Liver (tissue), 3 donors: ENCODE measurements at regions not wholly inside any gene's neighbourhood (a gene's known extent, or its start where the extent isn't known, plus 50 kb on each side); places are given as distances from the start of the nearest gene placed in this dataset.

Experiments
- EGR1 ChIP-seq, 2 donors: IDR thresholded peaks; 2 replicates each; pipeline ENCODE4 v1.6.1; 2016 to 2018; ENCODE audit warnings: antibody characterized with exemption in 2 of 2, low read depth in 2 of 2
- FOXA1 ChIP-seq: IDR thresholded peaks from 2 replicates; pipeline ENCODE4 v1.6.1; 2016; ENCODE audit warnings: antibody characterized with exemption
- JUND ChIP-seq, 2 donors: IDR thresholded peaks; 2 replicates each; pipeline ENCODE4 v1.6.1; 2016; ENCODE audit warnings: antibody characterized with exemption in 2 of 2
- RAD21 ChIP-seq, 2 donors: IDR thresholded peaks; 2 replicates each; pipeline ENCODE4 v1.6.1; 2016; ENCODE audit warnings: antibody characterized with exemption in 2 of 2, mild to moderate bottlenecking in 2 of 2
- RXRA ChIP-seq, 2 donors: IDR thresholded peaks; 2 replicates each; pipeline ENCODE4 v1.6.1; 2017 to 2018; ENCODE audit warnings: antibody characterized with exemption in 2 of 2, mild to moderate bottlenecking in 1 of 2
- SP1 ChIP-seq: IDR thresholded peaks from 2 replicates; pipeline ENCODE4 v1.6.1; 2018; ENCODE audit warnings: antibody characterized with exemption, mild to moderate bottlenecking
- TAF1 ChIP-seq: conservative IDR thresholded peaks from 2 replicates; pipeline ENCODE4 v1.6.1; 2016; ENCODE audit warnings: antibody characterized with exemption, mild to moderate bottlenecking
- YY1 ChIP-seq: IDR thresholded peaks from 2 replicates; pipeline ENCODE4 v1.6.1; 2016; ENCODE audit warnings: antibody characterized with exemption, mild to moderate bottlenecking
- TF ChIP-seq, protein P1 (sequence below): fragments of 150-350 bp; IDR thresholded peaks from 2 replicates; pipeline ENCODE4 v1.5.1; 2017; ENCODE audit warnings: improper control_type of control experiment, low read depth, low read length; ENCODE audit not compliant: missing input control
- TF ChIP-seq, protein P2 (sequence below): IDR thresholded peaks from 2 replicates; pipeline ENCODE4 v1.6.1; 2016; ENCODE audit warnings: antibody characterized with exemption, mild to moderate bottlenecking
- TF ChIP-seq, protein P3 (sequence below): IDR thresholded peaks from 2 replicates; pipeline ENCODE4 v1.6.1; 2016; ENCODE audit warnings: antibody characterized with exemption
- donor health status: healthy.
- donor health status: healthy.

- TF ChIP-seq, protein P1, sequence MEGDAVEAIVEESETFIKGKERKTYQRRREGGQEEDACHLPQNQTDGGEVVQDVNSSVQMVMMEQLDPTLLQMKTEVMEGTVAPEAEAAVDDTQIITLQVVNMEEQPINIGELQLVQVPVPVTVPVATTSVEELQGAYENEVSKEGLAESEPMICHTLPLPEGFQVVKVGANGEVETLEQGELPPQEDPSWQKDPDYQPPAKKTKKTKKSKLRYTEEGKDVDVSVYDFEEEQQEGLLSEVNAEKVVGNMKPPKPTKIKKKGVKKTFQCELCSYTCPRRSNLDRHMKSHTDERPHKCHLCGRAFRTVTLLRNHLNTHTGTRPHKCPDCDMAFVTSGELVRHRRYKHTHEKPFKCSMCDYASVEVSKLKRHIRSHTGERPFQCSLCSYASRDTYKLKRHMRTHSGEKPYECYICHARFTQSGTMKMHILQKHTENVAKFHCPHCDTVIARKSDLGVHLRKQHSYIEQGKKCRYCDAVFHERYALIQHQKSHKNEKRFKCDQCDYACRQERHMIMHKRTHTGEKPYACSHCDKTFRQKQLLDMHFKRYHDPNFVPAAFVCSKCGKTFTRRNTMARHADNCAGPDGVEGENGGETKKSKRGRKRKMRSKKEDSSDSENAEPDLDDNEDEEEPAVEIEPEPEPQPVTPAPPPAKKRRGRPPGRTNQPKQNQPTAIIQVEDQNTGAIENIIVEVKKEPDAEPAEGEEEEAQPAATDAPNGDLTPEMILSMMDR: no peak
- no peak for TF ChIP-seq TAF1
- TF ChIP-seq JUND (IDR thresholded peaks at IDR 0.05): no peak
- no peak for TF ChIP-seq EGR1 (IDR thresholded peaks at IDR 0.05; ENCODE audit: low read depth in 2 of 2)
- TF ChIP-seq, protein P2, sequence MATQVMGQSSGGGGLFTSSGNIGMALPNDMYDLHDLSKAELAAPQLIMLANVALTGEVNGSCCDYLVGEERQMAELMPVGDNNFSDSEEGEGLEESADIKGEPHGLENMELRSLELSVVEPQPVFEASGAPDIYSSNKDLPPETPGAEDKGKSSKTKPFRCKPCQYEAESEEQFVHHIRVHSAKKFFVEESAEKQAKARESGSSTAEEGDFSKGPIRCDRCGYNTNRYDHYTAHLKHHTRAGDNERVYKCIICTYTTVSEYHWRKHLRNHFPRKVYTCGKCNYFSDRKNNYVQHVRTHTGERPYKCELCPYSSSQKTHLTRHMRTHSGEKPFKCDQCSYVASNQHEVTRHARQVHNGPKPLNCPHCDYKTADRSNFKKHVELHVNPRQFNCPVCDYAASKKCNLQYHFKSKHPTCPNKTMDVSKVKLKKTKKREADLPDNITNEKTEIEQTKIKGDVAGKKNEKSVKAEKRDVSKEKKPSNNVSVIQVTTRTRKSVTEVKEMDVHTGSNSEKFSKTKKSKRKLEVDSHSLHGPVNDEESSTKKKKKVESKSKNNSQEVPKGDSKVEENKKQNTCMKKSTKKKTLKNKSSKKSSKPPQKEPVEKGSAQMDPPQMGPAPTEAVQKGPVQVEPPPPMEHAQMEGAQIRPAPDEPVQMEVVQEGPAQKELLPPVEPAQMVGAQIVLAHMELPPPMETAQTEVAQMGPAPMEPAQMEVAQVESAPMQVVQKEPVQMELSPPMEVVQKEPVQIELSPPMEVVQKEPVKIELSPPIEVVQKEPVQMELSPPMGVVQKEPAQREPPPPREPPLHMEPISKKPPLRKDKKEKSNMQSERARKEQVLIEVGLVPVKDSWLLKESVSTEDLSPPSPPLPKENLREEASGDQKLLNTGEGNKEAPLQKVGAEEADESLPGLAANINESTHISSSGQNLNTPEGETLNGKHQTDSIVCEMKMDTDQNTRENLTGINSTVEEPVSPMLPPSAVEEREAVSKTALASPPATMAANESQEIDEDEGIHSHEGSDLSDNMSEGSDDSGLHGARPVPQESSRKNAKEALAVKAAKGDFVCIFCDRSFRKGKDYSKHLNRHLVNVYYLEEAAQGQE: no peak
- TF ChIP-seq SP1: no peak
- TF ChIP-seq YY1: no peak
- TF ChIP-seq, protein P3, sequence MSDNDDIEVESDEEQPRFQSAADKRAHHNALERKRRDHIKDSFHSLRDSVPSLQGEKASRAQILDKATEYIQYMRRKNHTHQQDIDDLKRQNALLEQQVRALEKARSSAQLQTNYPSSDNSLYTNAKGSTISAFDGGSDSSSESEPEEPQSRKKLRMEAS: no peak
- TF ChIP-seq RAD21 (IDR thresholded peaks at IDR 0.05): no peak
- no peak for TF ChIP-seq FOXA1
- no peak for TF ChIP-seq RXRA (IDR thresholded peaks at IDR 0.05)
Measured at GRCh38 chr13:72489751-72490150, 237.7 kb downstream of the MZT1 start.
